AG04450 (cell line): ENCODE measurements at regions not wholly inside any gene's neighbourhood (a gene's known extent, or its start where the extent isn't known, plus 50 kb on each side); places are given as distances from the start of the nearest gene placed in this dataset.

Experiments used
- CTCF ChIA-PET: fragments of 300-600, 350-600 bp; formaldehyde crosslinking; extraction: SDS; loops from one replicate; lab custom pipeline; 2022; ENCODE audit warnings: antibody characterized with exemption, inconsistent platforms; lab: Charles Lee
- POLR2A ChIA-PET: fragments of 350-600 bp; formaldehyde crosslinking; extraction: SDS; loops from one replicate; lab custom pipeline; 2021; ENCODE audit warnings: antibody characterized with exemption, inconsistent platforms; lab: Yijun Ruan, JAX
- DNase-seq: peaks from one replicate; pipeline ENCODE4 v3.0.0-alpha.2; 2011; ENCODE audit warnings: low read depth, low spot score
- H3K27ac ChIP-seq: one replicate; pipeline ENCODE4 v1.5.1; 2012; ENCODE audit warnings: low read depth, low read length, control low read depth
- H3K27me3 ChIP-seq: one replicate; pipeline ENCODE4 v1.6.0; 2012; ENCODE audit warnings: low read length; ENCODE audit not compliant: control insufficient read depth, insufficient read depth
- H3K4me3 ChIP-seq: 2 replicates; pipeline ENCODE4 v1.5.1; 2011; ENCODE audit warnings: mild to moderate bottlenecking, low read depth, low read length, control low read depth
- H3K9me3 ChIP-seq: 2 replicates; pipeline ENCODE4 v1.5.1; 2012; ENCODE audit warnings: low read length; ENCODE audit not compliant: control insufficient read depth, insufficient read depth
- CTCF ChIP-seq: IDR thresholded peaks from 2 replicates; pipeline ENCODE4 v1.5.1; 2011; ENCODE audit warnings: low read depth, low read length, control low read depth, inconsistent platforms

GRCh38 chr14:76676539-76676938, 84.7 kb upstream of the VASH1 start:
- no peak for DNase-seq
- Histone ChIP-seq H3K9me3 (no peaks in the 10 kb centered on the region), H3K4me3 (no peak overlapping the region), H3K27ac (no peak overlapping the region), H3K27me3 (peaks cover 3% of the 10 kb centered on the region)
- ChIA-PET POLR2A (no interaction called here), CTCF (no interaction called here)
- TF ChIP-seq CTCF = no peak

DNA sequence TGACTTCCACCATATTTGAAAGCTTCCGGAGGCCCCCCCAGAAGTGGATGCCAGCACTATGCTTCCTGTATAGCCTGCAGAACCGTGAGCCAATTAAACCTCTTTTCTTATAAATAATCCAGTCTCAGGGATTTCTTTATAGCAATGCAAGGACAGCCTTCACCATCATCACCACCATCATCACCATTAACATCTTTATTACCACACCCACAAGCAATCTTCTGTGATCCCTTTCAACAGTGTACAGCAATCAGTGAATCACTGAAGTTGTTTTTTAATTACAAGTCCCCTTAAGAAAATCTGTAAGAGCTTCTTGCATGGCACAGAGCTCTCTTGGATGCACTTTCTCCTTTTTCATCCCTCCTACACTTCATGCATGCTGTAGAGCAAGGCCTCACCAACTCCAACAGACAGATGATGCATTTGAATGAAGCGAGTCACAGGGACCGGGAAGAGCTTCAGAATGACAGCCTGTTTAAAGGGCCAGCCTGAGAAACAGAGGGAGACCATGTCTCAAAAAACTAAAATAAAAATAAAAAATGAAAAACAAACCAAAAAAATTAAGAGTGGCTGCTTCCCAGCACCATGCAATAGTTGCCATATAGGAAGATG, 83.6 kb upstream of the VASH1 start:
- no peak overlapping the region for H3K4me3 ChIP-seq
- DNase-seq = no peak
- no peak for TF ChIP-seq CTCF
- ChIA-PET CTCF (no interaction called here), POLR2A (no interaction called here)
- peaks cover 3% of the 10 kb centered on the region for H3K27me3 ChIP-seq
- H3K27ac ChIP-seq = no peak overlapping the region
- H3K9me3 ChIP-seq = no peaks in the 10 kb centered on the region

- Histone ChIP-seq H3K27me3 (peaks cover 3% of the 10 kb centered on the region), H3K9me3 (no peaks in the 10 kb centered on the region), H3K4me3 (no peak overlapping the region), H3K27ac (no peak overlapping the region)
- no peak for TF ChIP-seq CTCF
- no peak for DNase-seq
- ChIA-PET CTCF (no interaction called here), POLR2A (no interaction called here)
Measured at GRCh38 chr14:76678244-76678800, 82.9 kb upstream of the VASH1 start.

GRCh38 chr14:76682367-76682766, 78.9 kb upstream of the VASH1 start:
- no peaks in the 10 kb centered on the region for H3K27me3 ChIP-seq
- H3K27ac ChIP-seq = no peak overlapping the region
- no peak for TF ChIP-seq CTCF
- DNase-seq = no peak
- ChIA-PET CTCF (interaction anchor here (1.2 kb wide), 1 partner anchor 28 kb away, joined by 3 read pairs; no protein-coding TSS in a partner anchor), POLR2A (no interaction called here)
- H3K4me3 ChIP-seq = no peak overlapping the region
- H3K9me3 ChIP-seq = no peaks in the 10 kb centered on the region

DNA sequence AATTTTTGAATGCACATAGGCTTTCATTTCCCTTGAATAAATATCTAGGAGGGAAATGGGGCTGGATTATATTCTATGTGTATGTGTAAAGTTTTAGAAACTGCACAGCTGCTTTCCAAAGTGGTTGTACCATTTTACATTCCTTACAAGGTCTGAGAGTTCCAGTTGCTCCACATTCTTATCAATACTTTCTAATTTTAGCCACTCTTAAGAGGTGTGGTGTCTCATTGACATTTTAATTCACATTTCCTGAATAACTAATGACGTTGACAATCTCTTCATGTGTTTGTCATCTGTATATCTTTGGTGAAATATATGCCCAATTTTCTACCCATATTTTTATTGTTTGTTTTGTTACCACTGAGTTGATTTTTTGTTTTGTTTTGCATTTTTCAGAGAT, 74.6 kb upstream of the VASH1 start:
- no peak overlapping the region for H3K27ac ChIP-seq
- ChIA-PET CTCF (interaction anchor here (0.9 to 1.1 kb wide), 2 partner anchors 39 to 99 kb away, joined by 3 to 4 read pairs; no protein-coding TSS in a partner anchor), POLR2A (no interaction called here)
- no peak for TF ChIP-seq CTCF
- no peak overlapping the region for H3K4me3 ChIP-seq
- peaks cover 2% of the 10 kb centered on the region for H3K27me3 ChIP-seq
- no peak for DNase-seq
- H3K9me3 ChIP-seq = peaks cover 5% of the 10 kb centered on the region; the same call in 1 of the 2 replicates
